Transverse colon (tissue), 4 donors: ENCODE measurements at regions not wholly inside any gene's neighbourhood (a gene's known extent, or its start where the extent isn't known, plus 50 kb on each side); places are given as distances from the start of the nearest gene placed in this dataset.
A peak's percentile ranks its signal among the peaks of the same experiment; 100 is the strongest.

ENCODE experiments used
- DNase-seq: peaks from one replicate; pipeline ENCODE4 v3.0.0-alpha.2; 2019
- H3K27ac ChIP-seq, 4 donors: fragments of 200-600 bp; sonication (generic); 2 replicates each; pipeline ENCODE4 v1.5.1; 2016 to 2018; ENCODE audit warnings: inconsistent platforms in 4 of 4
- H3K27me3 ChIP-seq: fragments of 200-600 bp; sonication (generic); 2 replicates; pipeline ENCODE4 v1.5.1; 2017; ENCODE audit warnings: inconsistent platforms
- H3K36me3 ChIP-seq, 4 donors: fragments of 200-600 bp; sonication (generic); 2 replicates each; pipeline ENCODE4 v1.5.1; 2017 to 2019; ENCODE audit warnings: inconsistent platforms in 4 of 4
- H3K4me1 ChIP-seq, 4 donors: fragments of 200-600 bp; sonication (generic); 2 replicates each; pipeline ENCODE4 v1.5.1; 2017 to 2020; ENCODE audit warnings: inconsistent platforms in 4 of 4
- H3K4me3 ChIP-seq, 4 donors: fragments of 200-600 bp; sonication (generic); 1 replicate in 1 of 4; 2 replicates in 3 of 4; pipeline versions ENCODE4 v1.5.1 to v1.6.1; 2017 to 2019; ENCODE audit warnings: inconsistent platforms in 4 of 4
- H3K9me3 ChIP-seq, 2 donors: fragments of 200-600 bp; sonication (generic); 2 replicates each; pipeline ENCODE4 v1.5.1; 2017 to 2019; ENCODE audit warnings: inconsistent platforms in 2 of 2
- CTCF ChIP-seq, 5 experiments: fragments of 200-600 bp in 3 of 5; fragments of 450-650 bp in 2 of 5; sonication (generic) in 3 of 5; IDR thresholded peaks; 1 replicate in 2 of 5; 2 replicates in 3 of 5; pipeline ENCODE4 v1.5.1; 2016 to 2017; ENCODE audit warnings: antibody characterized with exemption in 5 of 5, inconsistent platforms in 3 of 5, mild to moderate bottlenecking in 2 of 5, moderate library complexity in 1 of 5
- EP300 ChIP-seq: sonication (generic); formaldehyde crosslinking; IDR thresholded peaks from one replicate; pipeline ENCODE4 v1.6.1; 2017; ENCODE audit warnings: antibody characterized with exemption, low read depth
- POLR2A ChIP-seq: fragments of 450-650 bp; IDR thresholded peaks from one replicate; pipeline ENCODE4 v1.6.1; 2016; ENCODE audit warnings: antibody characterized with exemption, mild to moderate bottlenecking, moderate library complexity
- POLR2AphosphoS5 ChIP-seq, 3 donors: sonication (generic); formaldehyde crosslinking; IDR thresholded peaks; one replicate each; pipeline ENCODE4 v1.6.1; 2016; ENCODE audit warnings: antibody characterized with exemption in 3 of 3
- WGBS, 2 donors: methylation state at CpG; one replicate each; pipeline ENCODE4 v1.1.5; 2018; ENCODE audit warnings: low coverage in 1 of 2; 5-methylcytosine and 5-hydroxymethylcytosine counted together
- in situ Hi-C, 4 donors: fragments of 200-750 bp; cut with MboI; loops; one replicate each; pipeline versions ENCODE4 v1.15.0 to v1.15.1; 2017; ENCODE audit warnings: low sequenced_read_pairs in 3 of 4, low pct_ligation_motif_present in 1 of 4, low pct_unique_long_range_greater_than_20kb in 1 of 4
- intact Hi-C: fragments of 100-400 bp; cut with DNase I; formaldehyde crosslinking; loops from one replicate; pipeline ENCODE4 v1.15.1; 2023; ENCODE audit warnings: low total_unique reads

- peak; percentile 13 for DNase-seq
- intact Hi-C loops (no loop called here), in situ Hi-C loops (no loop called here)
- no peaks in the 10 kb centered on the region for H3K27me3 ChIP-seq
- no peak overlapping the region for H3K4me3 ChIP-seq
- H3K27ac ChIP-seq = no peak overlapping the region
- no peaks in the 10 kb centered on the region for H3K36me3 ChIP-seq
- peaks cover 0 to 3% (median 0%) of the 10 kb centered on the region in 4 donors for H3K4me1 ChIP-seq
- 82% methylated on average over 7 of the region's 7 CpGs; no CpG with 5 or more reads in 1 of the 2 donors for WGBS, 2 donors
- TF ChIP-seq CTCF (IDR thresholded peaks at IDR 0.05) (no peak), EP300 (no peak), POLR2A (no peak), POLR2AphosphoS5 (IDR thresholded peaks at IDR 0.05) (no peak)
- H3K9me3 ChIP-seq = no peaks in the 10 kb centered on the region
These were observed 67.2 kb upstream of the FAM181A start for GRCh38 chr14:93859957-93860356.

- no peak for DNase-seq
- Histone ChIP-seq H3K27me3 (no peaks in the 10 kb centered on the region), H3K9me3 (no peaks in the 10 kb centered on the region), H3K4me1 (peaks cover 0 to 3% (median 0%) of the 10 kb centered on the region in 4 donors), H3K4me3 (no peak overlapping the region), H3K27ac (no peak overlapping the region), H3K36me3 (no peaks in the 10 kb centered on the region)
- TF ChIP-seq POLR2A (no peak), EP300 (no peak), CTCF (IDR thresholded peaks at IDR 0.05) (no peak), POLR2AphosphoS5 (IDR thresholded peaks at IDR 0.05) (no peak)
- 77 to 87% methylated on average over 7 to 17 of the region's 17 CpGs for WGBS, 2 donors
- in situ Hi-C loops = no loop called here
- intact Hi-C loops = no loop called here
These were observed 68.2 kb upstream of the FAM181A start for GRCh38 chr14:93858896-93859295.

DNA sequence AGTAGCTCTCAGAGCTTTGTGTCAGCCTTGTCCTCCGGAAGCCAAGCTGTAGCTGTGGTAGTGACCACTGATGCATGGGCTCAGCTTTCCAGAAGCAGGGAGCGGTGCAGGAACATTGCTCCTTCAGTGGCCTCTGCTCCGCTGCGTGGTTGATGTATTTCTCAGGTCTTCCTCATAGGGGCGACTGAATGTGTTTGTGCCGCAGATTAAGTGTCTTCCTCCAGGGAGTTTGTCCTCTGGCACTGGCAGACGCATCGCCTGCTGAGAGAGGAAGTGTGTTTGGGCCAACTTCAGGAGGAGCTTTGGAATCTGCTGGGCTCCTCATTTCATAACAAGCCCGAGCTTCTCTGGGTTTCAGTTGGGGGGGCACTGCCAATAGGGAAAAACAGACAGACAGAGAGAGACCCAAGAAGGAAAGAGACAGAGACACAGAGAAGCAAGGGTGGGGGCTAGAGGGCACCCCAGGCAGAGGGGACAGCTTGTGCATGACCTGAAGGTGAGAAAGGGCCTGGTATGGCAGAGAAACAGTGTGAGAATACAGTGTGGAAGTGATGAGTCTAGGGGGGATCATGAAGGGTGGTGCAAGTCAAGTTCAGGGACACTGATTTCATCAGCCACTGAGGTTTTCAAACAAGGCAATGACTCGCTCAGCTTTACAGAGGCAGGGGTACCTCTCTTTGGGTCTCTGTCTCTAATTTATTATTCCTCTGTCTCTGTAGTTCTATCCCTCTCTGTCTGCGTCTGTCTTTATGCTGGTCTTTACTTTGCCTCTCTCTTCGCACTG lies 69.4 kb upstream of the PRIMA1 start:
- intact Hi-C loops = no loop called here
- 47 to 76% methylated on average over 3 to 9 of the region's 12 CpGs for WGBS, 2 donors
- in situ Hi-C loops = no loop called here
- Histone ChIP-seq H3K4me3 (no peak overlapping the region), H3K4me1 (peaks cover 0 to 3% (median 0%) of the 10 kb centered on the region in 4 donors), H3K27me3 (no peaks in the 10 kb centered on the region), H3K9me3 (no peaks in the 10 kb centered on the region), H3K36me3 (no peaks in the 10 kb centered on the region), H3K27ac (peak overlapping the region in 1 of 4 donors; percentile 17)
- TF ChIP-seq POLR2A (no peak), POLR2AphosphoS5 (IDR thresholded peaks at IDR 0.05) (no peak), CTCF (IDR thresholded peaks at IDR 0.05) (no peak), EP300 (no peak)
- DNase-seq = no peak

- Histone ChIP-seq H3K36me3 (no peaks in the 10 kb centered on the region), H3K4me3 (no peak overlapping the region), H3K4me1 (peaks cover 0 to 3% (median 0%) of the 10 kb centered on the region in 4 donors), H3K27ac (peak overlapping the region in 1 of 4 donors; percentile 17), H3K9me3 (no peaks in the 10 kb centered on the region), H3K27me3 (no peaks in the 10 kb centered on the region)
- no peak for TF ChIP-seq POLR2A
- no peak for TF ChIP-seq POLR2AphosphoS5 (IDR thresholded peaks at IDR 0.05)
- no peak for TF ChIP-seq EP300
- no peak for TF ChIP-seq CTCF (IDR thresholded peaks at IDR 0.05)
- intact Hi-C loops = no loop called here
- WGBS, 2 donors = 61% methylated on average over 4 of the region's 4 CpGs; no CpG with 5 or more reads in 1 of the 2 donors
- in situ Hi-C loops = no loop called here
- no peak for DNase-seq
These were observed 68.8 kb upstream of the PRIMA1 start for GRCh38 chr14:93857081-93857480.
